Coronary artery (tissue), 2 donors: ENCODE measurements at regions not wholly inside any gene's neighbourhood (a gene's known extent, or its start where the extent isn't known, plus 50 kb on each side); places are given as distances from the start of the nearest gene placed in this dataset.

ENCODE experiments used
- DNase-seq: peaks from one replicate; pipeline ENCODE4 v3.0.0-alpha.2; 2017; ENCODE audit warnings: low spot score
- H3K27ac ChIP-seq, 2 donors: fragments of 200-600 bp; sonication (generic); one replicate each; pipeline ENCODE4 v1.5.1; 2016 to 2019
- H3K4me3 ChIP-seq: fragments of 200-600 bp; sonication (generic); 2 replicates; pipeline ENCODE4 v1.5.1; 2016; ENCODE audit warnings: mild to moderate bottlenecking, moderate library complexity
- CTCF ChIP-seq: fragments of 200-600 bp; sonication (generic); IDR thresholded peaks from one replicate; pipeline ENCODE4 v1.5.1; 2019; ENCODE audit warnings: antibody characterized with exemption

GRCh38 chr6:54587277-54587676 is 259.3 kb upstream of the FAM83B start:
- no peak for DNase-seq
- Histone ChIP-seq H3K27ac (no peak overlapping the region), H3K4me3 (no peak overlapping the region)
- TF ChIP-seq CTCF, result no peak

- Histone ChIP-seq H3K4me3 (no peak overlapping the region), H3K27ac (no peak overlapping the region)
- no peak for DNase-seq
- TF ChIP-seq CTCF, result no peak
Observed at GRCh38 chr6:54588176-54588575, 258.4 kb upstream of the FAM83B start.

- TF ChIP-seq CTCF, result no peak
- no peak overlapping the region for H3K27ac ChIP-seq
- no peak for DNase-seq
- H3K4me3 ChIP-seq, result no peak overlapping the region
Observed at GRCh38 chr6:54595844-54596243, 250.7 kb upstream of the FAM83B start.

- no peak for DNase-seq
- no peak overlapping the region for H3K4me3 ChIP-seq
- TF ChIP-seq CTCF, result no peak
- no peak overlapping the region for H3K27ac ChIP-seq
Observed at GRCh38 chr6:54598787-54599313, 247.7 kb upstream of the FAM83B start.

DNA sequence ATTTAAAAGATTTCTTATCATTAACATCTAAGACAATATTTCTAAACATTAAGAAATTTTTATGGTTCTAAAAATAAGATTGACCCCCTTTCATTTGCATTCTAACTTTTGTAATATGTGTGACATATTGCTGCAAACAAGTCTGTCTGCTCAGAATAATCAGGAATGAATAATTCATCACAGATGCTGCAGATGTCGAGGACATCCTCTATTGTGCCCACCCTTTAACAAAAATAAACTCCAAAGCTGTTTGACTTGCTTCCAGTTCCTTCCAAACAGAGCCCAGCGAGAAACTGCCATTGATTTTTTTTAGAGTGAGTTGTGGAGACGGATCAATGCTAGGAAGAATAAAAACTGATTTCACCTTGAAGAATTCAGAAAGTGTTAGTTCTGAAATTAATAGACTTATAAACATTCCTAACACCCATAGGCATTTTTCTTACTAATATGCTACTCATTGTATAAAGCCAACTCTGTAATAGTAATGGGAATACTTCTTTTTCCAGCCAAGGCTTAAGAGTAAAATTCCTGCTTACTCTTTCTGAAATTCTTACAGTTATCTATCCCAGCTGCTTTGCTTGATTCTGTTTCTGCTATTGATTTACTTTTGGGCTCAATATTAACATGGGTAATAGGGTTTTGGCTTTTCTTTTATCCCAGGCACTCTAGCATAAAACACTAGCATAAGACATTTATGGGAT is 244.8 kb upstream of the FAM83B start:
- Histone ChIP-seq H3K4me3 (no peak overlapping the region), H3K27ac (no peak overlapping the region)
- no peak for DNase-seq
- TF ChIP-seq CTCF, result no peak

GRCh38 chr6:54602591-54602990 is 244.0 kb upstream of the FAM83B start:
- Histone ChIP-seq H3K27ac (no peak overlapping the region), H3K4me3 (no peak overlapping the region)
- no peak for DNase-seq
- TF ChIP-seq CTCF, result no peak

DNA sequence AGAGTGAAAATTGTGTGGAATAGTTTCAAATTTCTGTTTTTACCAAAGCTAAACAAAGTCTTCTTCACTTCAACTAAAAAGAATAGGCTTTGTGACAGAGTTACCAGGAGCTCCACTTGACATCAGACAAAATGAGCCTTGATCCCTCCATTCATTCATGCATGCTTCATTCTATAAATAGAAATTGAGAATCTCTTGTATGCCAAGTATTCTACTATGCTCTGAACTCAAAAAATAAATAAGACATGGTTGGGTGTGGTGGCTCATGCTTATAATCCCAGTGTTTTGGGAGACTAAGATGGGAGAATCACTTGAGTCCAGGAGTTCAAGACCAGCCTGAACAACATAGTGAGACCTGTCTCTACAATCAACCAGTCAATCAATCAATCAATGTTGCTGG is 236.6 kb upstream of the FAM83B start:
- no peak overlapping the region for H3K4me3 ChIP-seq
- DNase-seq, result no peak
- H3K27ac ChIP-seq, result no peak overlapping the region
- no peak for TF ChIP-seq CTCF
